Adrenal gland (tissue), 9 donors: ENCODE measurements at regions not wholly inside any gene's neighbourhood (a gene's known extent, or its start where the extent isn't known, plus 50 kb on each side); places are given as distances from the start of the nearest gene placed in this dataset.

ENCODE experiments used
- DNase-seq, 7 donors: peaks; one replicate each; pipeline ENCODE4 v3.0.0-alpha.2; 2019 to 2020
- H3K27ac ChIP-seq, 5 donors: fragments of 200-600 bp; sonication (generic) in 4 of 5; 1 replicate in 3 of 5; 2 replicates in 2 of 5; pipeline versions ENCODE4 v1.5.1 to v1.8.0; 2016 to 2020; ENCODE audit warnings: mild to moderate bottlenecking in 1 of 5
- H3K27me3 ChIP-seq: fragments of 200-600 bp; 2 replicates; pipeline ENCODE4 v1.8.0; 2021
- H3K36me3 ChIP-seq, 2 donors: fragments of 200-600 bp; replicated peaks in 1 of 2; 1 replicate in 1 of 2; 2 replicates in 1 of 2; pipeline versions ENCODE4 v1.5.1 to v1.8.0; 2018 to 2022
- H3K4me1 ChIP-seq, 2 donors: fragments of 200-600 bp; replicated peaks in 1 of 2; 1 replicate in 1 of 2; 2 replicates in 1 of 2; pipeline versions ENCODE4 v1.5.1 to v1.8.0; 2018 to 2021
- H3K4me3 ChIP-seq, 4 donors: fragments of 200-600 bp; sonication (generic) in 3 of 4; one replicate each; pipeline ENCODE4 v1.5.1; 2016 to 2018
- H3K9me3 ChIP-seq, 3 donors: fragments of 200-600 bp; sonication (generic) in 1 of 3; replicated peaks in 1 of 3; 1 replicate in 2 of 3; 2 replicates in 1 of 3; pipeline versions ENCODE4 v1.5.1 to v1.8.0; 2016 to 2021
- CTCF ChIP-seq, 6 experiments: fragments of 450-650 bp in 4 of 6; fragments of 200-600 bp in 2 of 6; sonication (generic) in 1 of 6; IDR thresholded peaks; 1 replicate in 5 of 6; 2 replicates in 1 of 6; pipeline versions ENCODE4 v1.5.1 to v1.8.0; 2016 to 2021; ENCODE audit warnings: antibody characterized with exemption in 6 of 6, mild to moderate bottlenecking in 2 of 6, moderate library complexity in 1 of 6
- POLR2A ChIP-seq, 2 donors: fragments of 450-650 bp; IDR thresholded peaks; one replicate each; pipeline ENCODE4 v1.6.1; 2017; ENCODE audit warnings: antibody characterized with exemption in 2 of 2, mild to moderate bottlenecking in 2 of 2, moderate library complexity in 1 of 2
- WGBS, 4 donors: extraction: QIAGEN DNeasy Blood & Tissue Kit in 2 of 4; methylation state at CpG; one replicate each; pipeline versions ENCODE4 v1.1.5 to v1.1.7; 2013 to 2017; 5-methylcytosine and 5-hydroxymethylcytosine counted together
- intact Hi-C, 2 donors: fragments of 100-400 bp; cut with DNase I; formaldehyde crosslinking; loops; one replicate each; pipeline versions ENCODE4 v1.14.1 to v1.15.0; 2022 to 2023
- donor health status: healthy with polysubstance abuse.
- donor health status: Bipolar disorder and iron deficiency.
- donor health status: DM: yes; HTN: yes; CAD: no.
- donor health status: DM: no; HTN: no; CAD: no.
- donor health status: DM: no; HTN: no; CAD: no.

GRCh38 chr5:4048398-4048797 is 452.8 kb downstream of the IRX1 start:
- Histone ChIP-seq H3K27me3 (no peaks in the 10 kb centered on the region), H3K4me1 (no peaks in the 10 kb centered on the region), H3K4me3 (no peak overlapping the region), H3K36me3 (no peaks in the 10 kb centered on the region), H3K9me3 (no peaks in the 10 kb centered on the region), H3K27ac (no peak overlapping the region)
- no peak for TF ChIP-seq CTCF (IDR thresholded peaks at IDR 0.05)
- no peak for TF ChIP-seq POLR2A (IDR thresholded peaks at IDR 0.05)
- intact Hi-C loops: no loop called here
- WGBS, 4 donors: 68 to 72% (median 69%) methylated on average over 4 of the region's 4 CpGs
- no peak for DNase-seq

DNA sequence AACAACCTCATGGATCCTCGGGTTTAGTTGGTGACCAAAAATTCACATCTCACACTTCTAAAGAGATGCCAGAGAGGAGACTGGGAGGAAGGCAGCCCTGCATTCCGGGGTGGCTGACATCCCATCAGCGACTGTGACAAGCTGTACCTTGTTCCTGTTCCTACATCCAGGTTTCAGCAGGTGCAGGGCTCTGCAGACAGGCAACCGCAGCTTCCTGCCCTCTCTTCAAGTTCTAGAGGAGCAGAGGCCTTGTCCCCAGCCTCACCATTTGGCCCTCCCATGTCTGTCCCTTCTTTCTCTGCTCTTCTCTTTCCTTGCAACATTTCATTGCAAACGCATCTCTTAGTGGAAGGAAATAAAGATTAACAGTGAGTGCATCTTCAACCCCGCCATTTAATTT is 454.6 kb downstream of the IRX1 start:
- no peak for DNase-seq
- H3K9me3 ChIP-seq: no peaks in the 10 kb centered on the region
- H3K4me1 ChIP-seq: no peaks in the 10 kb centered on the region
- H3K4me3 ChIP-seq: no peak overlapping the region
- TF ChIP-seq POLR2A (IDR thresholded peaks at IDR 0.05) (no peak), CTCF (IDR thresholded peaks at IDR 0.05) (no peak)
- no peaks in the 10 kb centered on the region for H3K36me3 ChIP-seq
- H3K27ac ChIP-seq: no peak overlapping the region
- intact Hi-C loops: no loop called here
- 69 to 78% (median 74%) methylated on average over 6 of the region's 6 CpGs for WGBS, 4 donors
- no peaks in the 10 kb centered on the region for H3K27me3 ChIP-seq

GRCh38 chr5:4053136-4053535 is 457.5 kb downstream of the IRX1 start:
- no peaks in the 10 kb centered on the region for H3K27me3 ChIP-seq
- WGBS, 4 donors: 78 to 82% (median 80%) methylated on average over 4 of the region's 4 CpGs
- TF ChIP-seq POLR2A (IDR thresholded peaks at IDR 0.05): no peak
- TF ChIP-seq CTCF (IDR thresholded peaks at IDR 0.05): no peak
- intact Hi-C loops: no loop called here
- H3K9me3 ChIP-seq: no peaks in the 10 kb centered on the region
- H3K27ac ChIP-seq: no peak overlapping the region
- no peak overlapping the region for H3K4me3 ChIP-seq
- DNase-seq: no peak
- H3K4me1 ChIP-seq: no peaks in the 10 kb centered on the region
- no peaks in the 10 kb centered on the region for H3K36me3 ChIP-seq

DNA sequence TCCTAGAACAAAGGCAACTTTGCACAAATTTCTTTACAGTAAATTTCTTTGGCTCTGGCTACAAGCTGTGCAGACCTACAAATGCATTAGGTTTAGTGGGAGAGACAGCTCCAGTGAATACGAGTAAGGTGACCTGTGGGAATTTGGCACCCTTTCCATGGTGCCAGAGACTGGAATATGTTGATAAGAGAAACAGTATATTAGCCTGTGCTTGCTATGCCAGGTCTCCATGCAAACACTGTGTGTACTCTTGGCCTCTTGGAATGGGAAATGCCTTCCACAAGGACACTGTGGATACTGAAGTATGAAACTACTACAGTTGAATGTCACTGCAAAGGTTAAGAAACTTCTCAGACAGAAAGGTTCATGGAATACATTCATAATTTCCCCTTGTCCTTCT is 458.5 kb downstream of the IRX1 start:
- TF ChIP-seq POLR2A (IDR thresholded peaks at IDR 0.05) (no peak), CTCF (IDR thresholded peaks at IDR 0.05) (no peak)
- no peaks in the 10 kb centered on the region for H3K36me3 ChIP-seq
- H3K27ac ChIP-seq: no peak overlapping the region
- intact Hi-C loops: no loop called here
- H3K27me3 ChIP-seq: no peaks in the 10 kb centered on the region
- H3K4me1 ChIP-seq: no peaks in the 10 kb centered on the region
- 46 to 73% (median 60%) methylated on average over 1 of the region's 1 CpG for WGBS, 4 donors
- no peaks in the 10 kb centered on the region for H3K9me3 ChIP-seq
- no peak for DNase-seq
- no peak overlapping the region for H3K4me3 ChIP-seq
